Frontal cortex (tissue), 3 donors: ENCODE measurements at regions not wholly inside any gene's neighbourhood (a gene's known extent, or its start where the extent isn't known, plus 50 kb on each side); places are given as distances from the start of the nearest gene placed in this dataset.

Experiments used
- DNase-seq, 2 donors: peaks; one replicate each; pipeline ENCODE4 v3.0.0; 2012; ENCODE audit warnings: low spot score in 2 of 2
- FAIRE-seq: peaks from 2 replicates; lab custom pipeline; 2012; peaks lifted over from hg19 to GRCh38; lab: Jason Lieb, UNC
- donor health status: control.
- donor health status: control.
- donor health status: control.

- no peak for FAIRE-seq
These were observed 212.6 kb downstream of the BARHL2 start for GRCh38 chr1:90504509-90504908.

GRCh38 chr1:90502696-90503095, 214.4 kb downstream of the BARHL2 start:
- FAIRE-seq (no peak), DNase-seq (no peak)

More at GRCh38 chr1:90504509-90504908, 212.6 kb downstream of the BARHL2 start:
- no peak for DNase-seq

GRCh38 chr1:90502194-90502593, 214.9 kb downstream of the BARHL2 start:
- no peak for DNase-seq
- FAIRE-seq: no peak

GRCh38 chr1:90501281-90501680, 215.8 kb downstream of the BARHL2 start:
- DNase-seq (no peak), FAIRE-seq (no peak)

GRCh38 chr1:90494748-90495282, 222.3 kb downstream of the BARHL2 start:
- no peak for DNase-seq
- no peak for FAIRE-seq

- DNase-seq (no peak), FAIRE-seq (no peak)
These were observed 228.7 kb downstream of the BARHL2 start for GRCh38 chr1:90488451-90488850.

GRCh38 chr1:90486996-90487395, 230.1 kb downstream of the BARHL2 start:
- FAIRE-seq (no peak), DNase-seq (no peak)

GRCh38 chr1:90486134-90486824, 230.8 kb downstream of the BARHL2 start:
- no peak for DNase-seq
- no peak for FAIRE-seq

GRCh38 chr1:90480271-90480835, 236.7 kb downstream of the BARHL2 start:
- no peak for FAIRE-seq
- no peak for DNase-seq

GRCh38 chr1:90476994-90477393, 240.1 kb downstream of the BARHL2 start:
- no peak for DNase-seq
- no peak for FAIRE-seq

GRCh38 chr1:90476411-90476810, 240.7 kb downstream of the BARHL2 start:
- no peak for DNase-seq

GRCh38 chr1:90475631-90476030, 241.5 kb downstream of the BARHL2 start:
- DNase-seq: no peak
- no peak for FAIRE-seq

More at GRCh38 chr1:90476411-90476810, 240.7 kb downstream of the BARHL2 start:
- no peak for FAIRE-seq

GRCh38 chr1:90474731-90475130, 242.4 kb downstream of the BARHL2 start:
- FAIRE-seq (no peak), DNase-seq (no peak)

- DNase-seq (no peak), FAIRE-seq (no peak)
These were observed 242.9 kb downstream of the BARHL2 start for GRCh38 chr1:90474158-90474557.

GRCh38 chr1:90472775-90473174, 244.3 kb downstream of the BARHL2 start:
- no peak for DNase-seq
- no peak for FAIRE-seq

GRCh38 chr1:90459570-90459969, 257.5 kb downstream of the BARHL2 start:
- no peak for FAIRE-seq
- no peak for DNase-seq

- FAIRE-seq: no peak
- DNase-seq: no peak
These were observed 259.1 kb downstream of the BARHL2 start for GRCh38 chr1:90457985-90458384.

- peak; percentile 92 for FAIRE-seq
- no peak for DNase-seq
These were observed 264.6 kb downstream of the BARHL2 start for GRCh38 chr1:90452491-90452890.

- no peak for DNase-seq
- no peak for FAIRE-seq
These were observed 273.7 kb downstream of the BARHL2 start for GRCh38 chr1:90443354-90443753.

- FAIRE-seq (no peak), DNase-seq (no peak)
These were observed 281.8 kb downstream of the BARHL2 start for GRCh38 chr1:90435351-90435750.

GRCh38 chr1:90434460-90434859, 282.6 kb downstream of the BARHL2 start:
- no peak for FAIRE-seq
- DNase-seq: no peak

GRCh38 chr1:90417126-90417525, 300.0 kb downstream of the BARHL2 start:
- FAIRE-seq: no peak
- no peak for DNase-seq
